IPS DF 6.9 (cell line): ENCODE measurements at regions not wholly inside any gene's neighbourhood (a gene's known extent, or its start where the extent isn't known, plus 50 kb on each side); places are given as distances from the start of the nearest gene placed in this dataset.

Experiments
- DNase-seq: peaks from one replicate; pipeline ENCODE4 v3.0.0-alpha.2; 2013; ENCODE audit warnings: low read depth, low spot score
- H3K27ac ChIP-seq: one replicate; pipeline ENCODE4 v1.5.1; 2013; ENCODE audit warnings: low read length, control low read depth
- H3K27me3 ChIP-seq: 2 replicates; pipeline ENCODE4 v1.6.1; 2013; ENCODE audit warnings: mild to moderate bottlenecking, low read length; ENCODE audit not compliant: control insufficient read depth, insufficient read depth
- H3K36me3 ChIP-seq: 2 replicates; pipeline ENCODE4 v1.6.1; 2013; ENCODE audit warnings: low read length; ENCODE audit not compliant: control insufficient read depth, insufficient read depth
- H3K4me1 ChIP-seq: 2 replicates; pipeline ENCODE4 v1.6.1; 2013; ENCODE audit warnings: low read length; ENCODE audit not compliant: control insufficient read depth, insufficient read depth
- H3K4me3 ChIP-seq: 2 replicates; pipeline ENCODE4 v1.5.1; 2013; ENCODE audit warnings: mild to moderate bottlenecking, low read length
- H3K9me3 ChIP-seq: 2 replicates; pipeline ENCODE4 v1.6.1; 2013; ENCODE audit warnings: low read length, inconsistent platforms; ENCODE audit not compliant: control insufficient read depth, insufficient read depth
- WGBS: extraction: QIAGEN DNeasy Blood & Tissue Kit; methylation state at CpG from one replicate; pipeline ENCODE4 v1.1.7; 2013; ENCODE audit warnings: mixed read lengths, missing lambda C conversion rate; ENCODE audit not compliant: insufficient read length, insufficient coverage; 5-methylcytosine and 5-hydroxymethylcytosine counted together

GRCh38 chr3:144301863-144302262, 330.2 kb downstream of the DIPK2A start:
- no peaks in the 10 kb centered on the region for H3K27me3 ChIP-seq
- WGBS, result no CpG with 5 or more reads among the region's 1 CpG

GRCh38 chr3:144307951-144308350, 336.3 kb downstream of the DIPK2A start:
- H3K4me1 ChIP-seq, result no peaks in the 10 kb centered on the region
- no peaks in the 10 kb centered on the region for H3K36me3 ChIP-seq
- DNase-seq, result no peak
- no peak overlapping the region for H3K27ac ChIP-seq
- WGBS, result no CpG with 5 or more reads among the region's 3 CpGs
- no peak overlapping the region for H3K4me3 ChIP-seq
- H3K9me3 ChIP-seq, result no peaks in the 10 kb centered on the region
- no peaks in the 10 kb centered on the region for H3K27me3 ChIP-seq

More at GRCh38 chr3:144301863-144302262, 330.2 kb downstream of the DIPK2A start:
- Histone ChIP-seq H3K9me3 (no peaks in the 10 kb centered on the region), H3K27ac (no peak overlapping the region), H3K36me3 (no peaks in the 10 kb centered on the region), H3K4me3 (no peak overlapping the region), H3K4me1 (no peaks in the 10 kb centered on the region)
- no peak for DNase-seq

- Histone ChIP-seq H3K4me1 (no peaks in the 10 kb centered on the region), H3K4me3 (no peak overlapping the region), H3K36me3 (no peaks in the 10 kb centered on the region), H3K27ac (no peak overlapping the region), H3K9me3 (no peaks in the 10 kb centered on the region), H3K27me3 (no peaks in the 10 kb centered on the region)
- no CpG with 5 or more reads among the region's 3 CpGs for WGBS
- DNase-seq, result no peak
Measured at GRCh38 chr3:144308396-144308795, 336.8 kb downstream of the DIPK2A start.

- no CpG with 5 or more reads among the region's 3 CpGs for WGBS
- Histone ChIP-seq H3K4me3 (no peak overlapping the region), H3K9me3 (no peaks in the 10 kb centered on the region), H3K27ac (no peak overlapping the region), H3K27me3 (no peaks in the 10 kb centered on the region), H3K36me3 (no peaks in the 10 kb centered on the region), H3K4me1 (no peaks in the 10 kb centered on the region)
- no peak for DNase-seq
Measured at GRCh38 chr3:144312702-144313101, 341.1 kb downstream of the DIPK2A start.

- WGBS, result no CpG with 5 or more reads among the region's 3 CpGs
- no peak overlapping the region for H3K27ac ChIP-seq
- DNase-seq, result no peak
- no peaks in the 10 kb centered on the region for H3K9me3 ChIP-seq
- no peaks in the 10 kb centered on the region for H3K4me1 ChIP-seq
- no peaks in the 10 kb centered on the region for H3K36me3 ChIP-seq
- H3K27me3 ChIP-seq, result no peaks in the 10 kb centered on the region
- no peak overlapping the region for H3K4me3 ChIP-seq
Measured at GRCh38 chr3:144314946-144315345, 343.3 kb downstream of the DIPK2A start.

GRCh38 chr3:144317961-144318360, 346.3 kb downstream of the DIPK2A start:
- Histone ChIP-seq H3K4me3 (no peak overlapping the region), H3K27ac (no peak overlapping the region), H3K27me3 (no peaks in the 10 kb centered on the region), H3K4me1 (no peaks in the 10 kb centered on the region), H3K36me3 (no peaks in the 10 kb centered on the region), H3K9me3 (no peaks in the 10 kb centered on the region; the same call in 1 of the 2 replicates)
- no CpG with 5 or more reads among the region's 2 CpGs for WGBS
- DNase-seq, result no peak

- no CpG with 5 or more reads among the region's 2 CpGs for WGBS
- H3K4me3 ChIP-seq, result no peak overlapping the region
- H3K9me3 ChIP-seq, result no peaks in the 10 kb centered on the region; the same call in 1 of the 2 replicates
- H3K36me3 ChIP-seq, result no peaks in the 10 kb centered on the region
- H3K27me3 ChIP-seq, result no peaks in the 10 kb centered on the region
- H3K27ac ChIP-seq, result no peak overlapping the region
- DNase-seq, result no peak
- no peaks in the 10 kb centered on the region for H3K4me1 ChIP-seq
Measured at GRCh38 chr3:144324076-144324475, 352.5 kb downstream of the DIPK2A start.

- no peaks in the 10 kb centered on the region for H3K9me3 ChIP-seq
- no peaks in the 10 kb centered on the region for H3K4me1 ChIP-seq
- H3K27me3 ChIP-seq, result no peaks in the 10 kb centered on the region
- no peaks in the 10 kb centered on the region for H3K36me3 ChIP-seq
- no peak for DNase-seq
- H3K4me3 ChIP-seq, result no peak overlapping the region
- H3K27ac ChIP-seq, result no peak overlapping the region
- WGBS, result no CpG with 5 or more reads among the region's 3 CpGs
Measured at GRCh38 chr3:144332868-144333267, 361.2 kb downstream of the DIPK2A start.

GRCh38 chr3:144341471-144341870, 369.8 kb downstream of the DIPK2A start:
- H3K27me3 ChIP-seq, result no peaks in the 10 kb centered on the region
- H3K9me3 ChIP-seq, result no peaks in the 10 kb centered on the region
- H3K4me1 ChIP-seq, result peaks cover 1% of the 10 kb centered on the region; the same call in 1 of the 2 replicates
- no CpG with 5 or more reads among the region's 4 CpGs for WGBS
- no peak for DNase-seq
- H3K36me3 ChIP-seq, result no peaks in the 10 kb centered on the region
- no peak overlapping the region for H3K4me3 ChIP-seq
- no peak overlapping the region for H3K27ac ChIP-seq

- Histone ChIP-seq H3K27me3 (no peaks in the 10 kb centered on the region), H3K36me3 (no peaks in the 10 kb centered on the region), H3K27ac (no peak overlapping the region), H3K4me1 (peaks cover 1% of the 10 kb centered on the region; the same call in 1 of the 2 replicates), H3K9me3 (no peaks in the 10 kb centered on the region), H3K4me3 (no peak overlapping the region)
- no peak for DNase-seq
- no CpG with 5 or more reads among the region's 9 CpGs for WGBS
Measured at GRCh38 chr3:144343343-144343742, 371.7 kb downstream of the DIPK2A start.

- H3K36me3 ChIP-seq, result no peaks in the 10 kb centered on the region
- no peak overlapping the region for H3K27ac ChIP-seq
- DNase-seq, result no peak
- no peaks in the 10 kb centered on the region for H3K27me3 ChIP-seq
- peaks cover 1% of the 10 kb centered on the region; the same call in 1 of the 2 replicates for H3K4me1 ChIP-seq
- H3K4me3 ChIP-seq, result no peak overlapping the region
- no peaks in the 10 kb centered on the region for H3K9me3 ChIP-seq
- no CpG with 5 or more reads among the region's 7 CpGs for WGBS
Measured at GRCh38 chr3:144343777-144344176, 372.2 kb downstream of the DIPK2A start.
